ENCODE measurements at regions not wholly inside any gene's neighbourhood (a gene's known extent, or its start where the extent isn't known, plus 50 kb on each side); places are given as distances from the start of the nearest gene placed in this dataset.

DNA sequence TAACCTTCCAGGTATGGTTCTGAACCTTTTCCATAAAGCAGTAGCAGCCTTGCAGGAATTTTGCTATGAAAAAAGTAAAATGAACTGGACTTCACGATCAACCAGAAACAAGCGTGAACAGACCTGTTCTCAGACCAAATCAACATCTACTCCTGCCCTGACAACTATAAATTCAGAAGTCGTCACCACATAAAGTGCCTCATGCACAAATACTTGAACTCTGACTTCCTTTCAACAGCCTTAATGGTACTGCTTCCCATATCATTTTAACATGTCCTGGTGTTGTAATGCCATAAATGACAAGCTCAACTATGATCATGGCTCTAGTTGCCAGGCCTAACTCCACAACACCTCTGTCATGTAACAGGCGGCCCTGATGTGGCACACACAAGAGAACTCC, 262.4 kb downstream of the MTX2 start:
- TF ChIP-seq, protein P1, sequence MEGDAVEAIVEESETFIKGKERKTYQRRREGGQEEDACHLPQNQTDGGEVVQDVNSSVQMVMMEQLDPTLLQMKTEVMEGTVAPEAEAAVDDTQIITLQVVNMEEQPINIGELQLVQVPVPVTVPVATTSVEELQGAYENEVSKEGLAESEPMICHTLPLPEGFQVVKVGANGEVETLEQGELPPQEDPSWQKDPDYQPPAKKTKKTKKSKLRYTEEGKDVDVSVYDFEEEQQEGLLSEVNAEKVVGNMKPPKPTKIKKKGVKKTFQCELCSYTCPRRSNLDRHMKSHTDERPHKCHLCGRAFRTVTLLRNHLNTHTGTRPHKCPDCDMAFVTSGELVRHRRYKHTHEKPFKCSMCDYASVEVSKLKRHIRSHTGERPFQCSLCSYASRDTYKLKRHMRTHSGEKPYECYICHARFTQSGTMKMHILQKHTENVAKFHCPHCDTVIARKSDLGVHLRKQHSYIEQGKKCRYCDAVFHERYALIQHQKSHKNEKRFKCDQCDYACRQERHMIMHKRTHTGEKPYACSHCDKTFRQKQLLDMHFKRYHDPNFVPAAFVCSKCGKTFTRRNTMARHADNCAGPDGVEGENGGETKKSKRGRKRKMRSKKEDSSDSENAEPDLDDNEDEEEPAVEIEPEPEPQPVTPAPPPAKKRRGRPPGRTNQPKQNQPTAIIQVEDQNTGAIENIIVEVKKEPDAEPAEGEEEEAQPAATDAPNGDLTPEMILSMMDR (conservative IDR thresholded peaks at IDR 0.05; ENCODE audit: low read depth, low read length): no peak
- TF ChIP-seq EZH2 (IDR thresholded peaks at IDR 0.05; ENCODE audit: low read length, unreplicated experiment): no peak
